Skeletal muscle cell (primary cell): ENCODE measurements at regions not wholly inside any gene's neighbourhood (a gene's known extent, or its start where the extent isn't known, plus 50 kb on each side); places are given as distances from the start of the nearest gene placed in this dataset.
"Not testable (repeated sequence)": the region's sequence is repeated elsewhere in the genome, so short reads cannot be mapped to it uniquely, and the experiment has no call there.

Source experiments
- DNase-seq: peaks from one replicate; pipeline ENCODE4 v3.0.0-alpha.2; 2010; ENCODE audit warnings: low read depth
- H3K4me3 ChIP-seq: 2 replicates; pipeline ENCODE4 v1.5.1; 2011; ENCODE audit warnings: low read depth, mild to moderate bottlenecking, control low read depth, low read length, moderate library complexity

DNA sequence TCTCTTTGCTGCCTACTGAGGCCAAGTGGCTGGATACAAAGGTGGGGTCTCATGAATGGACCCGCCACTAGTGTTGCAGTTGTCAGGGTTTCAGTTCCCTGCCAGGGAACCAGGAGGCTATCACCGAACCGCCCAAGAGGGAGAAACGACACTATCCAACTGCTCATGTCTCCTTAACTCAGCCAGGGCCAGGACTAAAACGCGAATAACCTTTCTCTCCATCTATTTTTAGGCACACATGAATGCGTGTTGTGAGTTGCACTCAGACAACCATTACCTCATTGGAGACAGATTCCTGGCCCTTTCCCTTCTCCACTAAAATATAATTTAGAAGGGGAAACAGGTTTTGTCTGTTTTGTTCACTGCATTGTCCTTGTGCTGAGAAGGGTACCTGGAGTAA lies 559.5 kb downstream of the SOCS6 start:
- no peak overlapping the region for H3K4me3 ChIP-seq
- DNase-seq, result no peak

- no peak for DNase-seq
- H3K4me3 ChIP-seq, result no peak overlapping the region
These were observed 551.8 kb downstream of the SOCS6 start for GRCh38 chr18:70840649-70841048.

GRCh38 chr18:70827632-70828031 lies 538.8 kb downstream of the SOCS6 start:
- DNase-seq, result no peak
- no peak overlapping the region for H3K4me3 ChIP-seq

- no peak overlapping the region for H3K4me3 ChIP-seq
- DNase-seq, result no peak
These were observed 537.7 kb downstream of the SOCS6 start for GRCh38 chr18:70826571-70826970.

- no peak overlapping the region for H3K4me3 ChIP-seq
- DNase-seq, result no peak
These were observed 533.8 kb downstream of the SOCS6 start for GRCh38 chr18:70822691-70823090.

- no peak overlapping the region for H3K4me3 ChIP-seq
- DNase-seq, result no peak
These were observed 533.3 kb downstream of the SOCS6 start for GRCh38 chr18:70822117-70822516.

GRCh38 chr18:70808481-70809056 lies 519.7 kb downstream of the SOCS6 start:
- DNase-seq, result no peak
- no peak overlapping the region for H3K4me3 ChIP-seq

DNA sequence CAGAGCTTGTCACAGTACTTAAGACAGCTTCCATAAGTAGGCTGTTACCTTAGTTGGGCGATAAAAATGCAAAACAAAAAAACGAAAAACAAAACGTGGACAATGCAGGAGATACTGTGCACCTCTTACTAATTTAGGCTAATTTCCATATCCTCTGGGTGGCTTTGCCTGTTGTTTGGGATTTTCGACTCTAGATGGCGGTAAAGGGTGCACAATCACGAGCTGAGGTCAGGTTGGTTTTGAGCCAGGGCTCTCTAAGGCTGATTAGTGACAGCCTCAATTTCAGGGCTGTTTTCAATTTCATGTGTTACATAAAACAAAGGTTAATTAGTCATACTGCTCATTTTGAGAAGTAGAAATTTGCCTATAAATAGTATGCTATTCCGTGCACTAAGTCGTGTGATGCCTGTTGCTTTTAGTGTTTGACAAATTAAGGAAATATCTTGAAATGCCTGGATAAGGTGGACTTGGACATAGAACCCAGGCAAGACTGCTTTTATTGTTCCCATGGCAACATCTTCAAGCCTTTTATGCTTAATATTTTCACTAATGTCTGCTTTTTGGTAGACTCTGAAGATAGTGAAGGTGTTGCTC lies 493.1 kb downstream of the SOCS6 start:
- DNase-seq, result no peak
- H3K4me3 ChIP-seq, result no peak overlapping the region

DNA sequence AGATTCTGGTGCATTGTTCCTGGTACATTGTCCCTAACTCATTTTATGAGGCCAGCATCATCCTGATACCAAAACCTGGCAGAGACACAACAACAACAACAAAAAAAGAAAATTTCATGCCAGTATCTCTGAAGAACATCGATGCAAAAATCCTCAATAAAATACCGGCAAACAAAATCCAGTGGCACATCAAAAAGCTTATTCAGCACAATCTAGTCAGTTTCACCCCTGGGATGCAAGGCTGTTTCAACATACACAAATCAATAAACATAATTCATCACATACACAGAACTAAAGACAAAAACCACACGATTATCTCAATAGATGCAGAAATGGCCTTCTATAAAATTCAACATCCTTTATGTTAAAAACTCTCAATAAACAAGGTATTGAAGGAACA lies 477.4 kb downstream of the SOCS6 start:
- not testable (repeated sequence) for H3K4me3 ChIP-seq, DNase-seq

- DNase-seq, result no peak
- no peak overlapping the region for H3K4me3 ChIP-seq
These were observed 474.0 kb downstream of the SOCS6 start for GRCh38 chr18:70762812-70763211.

- no peak for DNase-seq
- no peak overlapping the region for H3K4me3 ChIP-seq
These were observed 469.9 kb downstream of the SOCS6 start for GRCh38 chr18:70758780-70759179.

DNA sequence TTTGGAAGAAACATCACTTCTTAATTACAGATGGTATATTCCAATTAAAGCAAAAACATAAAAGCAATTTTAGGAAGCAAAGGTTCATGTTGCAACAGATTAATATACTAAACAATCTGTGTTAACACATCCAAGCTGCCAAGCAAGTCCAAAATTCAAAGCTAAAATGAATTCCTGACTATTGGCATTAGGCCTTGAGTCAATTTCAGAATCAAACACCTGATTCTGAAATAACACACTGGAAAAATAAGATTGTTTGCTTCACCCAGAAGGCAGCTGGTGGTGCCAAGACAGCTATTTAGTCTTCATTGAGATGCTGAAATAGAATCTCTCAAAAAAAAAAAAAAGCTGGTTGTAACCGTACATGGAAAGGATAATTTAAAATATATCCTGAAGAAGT lies 465.6 kb downstream of the SOCS6 start:
- DNase-seq, result no peak
- no peak overlapping the region for H3K4me3 ChIP-seq

DNA sequence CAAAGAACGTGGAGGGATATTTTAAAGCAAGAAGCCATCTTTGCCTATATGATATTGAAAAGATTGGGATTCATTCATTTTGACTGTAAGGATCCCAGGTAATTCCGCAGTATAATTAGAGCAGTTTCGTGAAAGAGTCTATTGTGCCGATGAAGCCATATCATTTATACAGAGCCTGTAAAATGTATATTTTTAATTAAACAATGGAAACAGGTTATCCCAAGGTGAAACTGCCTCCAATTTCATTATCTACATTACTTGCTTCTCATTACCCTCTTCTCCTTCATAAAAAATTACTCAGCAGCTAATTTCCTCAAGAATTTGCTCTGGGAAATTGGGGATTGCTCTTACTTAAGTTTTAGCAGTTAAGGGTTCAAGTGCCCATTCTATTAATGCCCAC lies 444.1 kb downstream of the SOCS6 start:
- no peak for DNase-seq
- no peak overlapping the region for H3K4me3 ChIP-seq

DNA sequence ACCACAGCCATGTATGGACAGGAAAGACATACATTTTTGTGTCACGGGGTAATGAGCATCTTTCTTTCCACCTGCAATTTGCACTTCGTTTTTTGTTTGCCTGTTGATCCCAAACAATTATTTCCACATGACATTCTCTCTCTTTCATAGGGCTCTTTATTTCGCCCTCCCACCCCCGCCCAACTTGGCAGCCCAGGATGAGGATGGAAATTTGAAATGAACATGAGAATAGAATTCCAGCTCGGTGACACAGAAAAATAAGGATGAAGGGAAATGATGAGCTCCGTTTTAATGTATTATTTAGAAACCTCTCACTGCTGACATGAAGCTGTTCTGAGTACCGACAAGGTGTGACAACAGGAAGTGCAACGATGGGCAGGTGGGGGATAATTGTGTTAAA lies 443.3 kb downstream of the SOCS6 start:
- H3K4me3 ChIP-seq, result no peak overlapping the region
- no peak for DNase-seq

GRCh38 chr18:70720607-70721006 lies 431.8 kb downstream of the SOCS6 start:
- no peak overlapping the region for H3K4me3 ChIP-seq
- DNase-seq, result no peak

DNA sequence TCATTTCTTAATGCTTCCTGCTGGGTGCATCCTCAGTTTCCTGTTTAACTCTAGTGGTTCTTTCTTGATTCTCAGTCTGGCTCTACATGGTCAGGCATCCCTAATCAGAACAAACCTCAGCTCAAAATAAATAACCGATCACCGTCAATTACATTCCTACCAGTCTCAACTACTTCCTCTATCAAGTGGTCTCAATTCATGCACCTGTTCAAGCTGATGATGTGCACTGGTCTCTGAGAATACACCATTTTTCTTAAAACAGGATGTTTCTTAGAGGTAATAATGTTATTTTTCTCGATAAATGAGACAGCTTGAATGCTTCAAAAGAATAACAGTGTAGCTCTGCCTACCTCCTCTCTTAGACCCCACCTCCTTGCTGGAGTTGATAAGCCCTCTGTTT lies 420.9 kb downstream of the SOCS6 start:
- H3K4me3 ChIP-seq, result no peak overlapping the region
- no peak for DNase-seq

GRCh38 chr18:70709144-70709543 lies 420.3 kb downstream of the SOCS6 start:
- H3K4me3 ChIP-seq, result no peak overlapping the region
- no peak for DNase-seq

DNA sequence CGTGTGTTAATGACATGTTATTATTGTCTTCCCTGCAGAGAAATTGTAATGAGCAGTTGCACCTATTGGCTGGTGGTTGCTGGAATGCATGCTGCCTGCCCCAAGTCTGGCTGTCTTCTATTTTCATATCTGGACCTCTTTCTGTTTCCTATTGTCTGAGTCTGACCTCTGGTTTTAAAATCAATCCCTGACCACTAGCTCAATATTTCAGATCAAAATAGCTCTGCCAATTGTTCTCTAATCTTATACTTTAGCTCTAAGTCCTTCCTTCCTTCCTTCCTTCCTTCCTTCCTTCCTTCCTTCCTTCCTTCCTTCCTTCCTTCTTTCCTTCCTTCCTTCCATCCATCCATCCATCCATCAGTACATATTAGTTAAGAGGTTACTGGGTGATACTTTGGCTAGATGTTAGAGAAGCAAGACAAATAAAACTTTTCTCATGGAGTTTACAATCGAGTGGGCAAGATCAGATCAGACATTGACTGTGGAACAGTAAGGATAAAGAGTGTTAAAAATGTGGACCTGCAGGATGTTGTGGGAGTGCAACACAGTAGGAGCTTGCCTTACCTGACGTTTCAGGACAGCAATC lies 417.1 kb downstream of the SOCS6 start:
- no peak for DNase-seq
- no peak overlapping the region for H3K4me3 ChIP-seq

- DNase-seq, result no peak
- no peak overlapping the region for H3K4me3 ChIP-seq
These were observed 411.7 kb downstream of the SOCS6 start for GRCh38 chr18:70700496-70700895.

DNA sequence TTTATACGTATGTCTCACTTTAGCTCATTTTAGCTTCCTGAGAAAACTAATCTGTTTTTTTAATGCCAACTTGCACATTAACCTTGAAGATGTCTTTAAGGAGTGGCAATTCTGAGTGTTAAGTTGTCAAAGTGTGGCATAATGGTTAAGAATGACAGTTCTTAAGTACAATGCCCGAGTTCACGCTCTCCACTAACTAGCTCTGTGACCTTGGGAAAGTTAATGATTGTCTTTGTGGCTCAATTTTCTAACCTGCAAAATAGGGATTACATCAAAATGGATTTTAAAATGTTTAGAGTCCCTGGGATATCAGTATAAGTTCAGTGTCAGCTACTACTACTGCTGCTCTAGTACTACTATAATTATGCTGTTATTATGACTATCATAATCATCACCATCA lies 409.7 kb downstream of the SOCS6 start:
- DNase-seq, result no peak
- H3K4me3 ChIP-seq, result no peak overlapping the region

DNA sequence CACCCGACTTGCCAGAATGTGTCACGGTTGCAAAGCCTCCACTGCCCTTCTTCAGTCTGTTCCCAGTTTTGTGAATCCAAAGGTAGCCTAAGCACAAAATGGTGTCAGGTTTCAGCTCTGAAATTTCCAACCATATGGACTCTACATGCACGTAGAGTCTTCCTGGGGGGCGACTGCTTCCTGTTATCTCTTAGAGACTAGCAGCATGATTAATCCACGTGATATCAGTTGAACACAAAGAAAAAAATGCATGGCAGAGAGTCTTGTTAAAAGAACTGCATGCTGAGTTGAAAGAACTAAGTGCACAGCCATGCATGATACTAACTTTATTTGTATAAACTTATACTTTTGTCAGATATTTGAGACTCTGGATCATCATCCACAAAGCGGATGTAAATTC lies 404.4 kb downstream of the SOCS6 start:
- no peak overlapping the region for H3K4me3 ChIP-seq
- no peak for DNase-seq
